ENCODE measurements at regions not wholly inside any gene's neighbourhood (a gene's known extent, or its start where the extent isn't known, plus 50 kb on each side); places are given as distances from the start of the nearest gene placed in this dataset.

- TF ChIP-seq CTCF (IDR thresholded peaks at IDR 0.05): no peak
- no peak for TF ChIP-seq POLR2A (IDR thresholded peaks at IDR 0.05)
- no peak for TF ChIP-seq EP300 (IDR thresholded peaks at IDR 0.05)
These were observed 300.7 kb upstream of the GRM7 start for GRCh38 chr3:6560259-6560658.
